Panc1 (cell line): ENCODE measurements at regions not wholly inside any gene's neighbourhood (a gene's known extent, or its start where the extent isn't known, plus 50 kb on each side); places are given as distances from the start of the nearest gene placed in this dataset.

Source experiments
- ATAC-seq: fragments of 200-7000 bp; cut with Tn5 transposase; 2 replicates; pipeline ENCODE4 v1.9.1; 2020; ENCODE audit warnings: mild to moderate bottlenecking, moderate library complexity
- BruUV-seq: library from RNA; stranded (reverse); fragments of 400-500 nt; replicated peaks from 2 replicates; lab custom pipeline; 2021; lab: Mats Ljungman, UMichigan
- CTCF ChIA-PET: fragments of 300-600 bp; sonication (Branson Sonifier 250); formaldehyde crosslinking; loops from one replicate; lab custom pipeline; 2022; ENCODE audit warnings: antibody characterized with exemption; lab: Charles Lee
- POLR2A ChIA-PET: fragments of 300-600 bp; sonication (Branson Sonifier 250); formaldehyde crosslinking; loops from one replicate; lab custom pipeline; 2022; ENCODE audit warnings: antibody characterized with exemption; lab: Charles Lee
- DNase-seq: peaks from one replicate; pipeline ENCODE4 v3.0.0-alpha.2; 2010; ENCODE audit warnings: low read depth, low spot score
- H3K27ac ChIP-seq: 2 replicates; pipeline ENCODE4 v1.5.1; 2011; ENCODE audit warnings: mild to moderate bottlenecking, low read length, inconsistent platforms
- H3K27me3 ChIP-seq: fragments of 200-500 bp; sonication (Bioruptor generic); 2 replicates; pipeline ENCODE4 v1.6.0; 2014; ENCODE audit warnings: low read length, inconsistent platforms; ENCODE audit not compliant: control insufficient read depth, insufficient read depth
- H3K36me3 ChIP-seq: fragments of 200-500 bp; sonication (Bioruptor generic); 2 replicates; pipeline ENCODE4 v1.5.1; 2014; ENCODE audit warnings: inconsistent platforms, mild to moderate bottlenecking, low read length, moderate library complexity; ENCODE audit not compliant: control insufficient read depth, insufficient read depth
- H3K4me1 ChIP-seq: 2 replicates; pipeline ENCODE4 v1.5.1; 2011; ENCODE audit warnings: inconsistent platforms, mild to moderate bottlenecking, low read length, moderate library complexity; ENCODE audit not compliant: control insufficient read depth, insufficient read depth
- H3K4me3 ChIP-seq, 2 experiments: 2 replicates each; pipeline ENCODE4 v1.5.1; 2011 to 2012; ENCODE audit warnings: low read depth in 2 of 2, low read length in 2 of 2, mild to moderate bottlenecking in 2 of 2, inconsistent platforms in 1 of 2, moderate library complexity in 1 of 2
- H3K9me3 ChIP-seq: fragments of 200-500 bp; sonication (Bioruptor generic); 2 replicates; pipeline ENCODE4 v1.5.1; 2014; ENCODE audit warnings: low read depth, mild to moderate bottlenecking, inconsistent platforms, low read length, moderate library complexity; ENCODE audit not compliant: control insufficient read depth, insufficient read depth
- CTCF ChIP-seq: fragments of 450-650 bp; IDR thresholded peaks from 2 replicates; pipeline ENCODE4 v1.5.1; 2017; ENCODE audit warnings: mild to moderate bottlenecking
- POLR2AphosphoS5 ChIP-seq: IDR thresholded peaks from 2 replicates; pipeline ENCODE4 v1.6.1; 2012; ENCODE audit warnings: mild to moderate bottlenecking, low read depth, low read length, moderate library complexity
- REST ChIP-seq, 2 experiments: IDR thresholded peaks; 2 replicates each; pipeline ENCODE4 v1.6.1; 2011 to 2012; ENCODE audit warnings: low read depth in 2 of 2, control low read depth in 1 of 2, low read length in 1 of 2, mild to moderate bottlenecking in 1 of 2, moderate library complexity in 1 of 2; ENCODE audit not compliant: insufficient read depth in 1 of 2
- SIN3A ChIP-seq: IDR thresholded peaks from 2 replicates; pipeline ENCODE4 v1.6.1; 2012; ENCODE audit warnings: low read depth, mild to moderate bottlenecking, low read length, moderate library complexity, borderline replicate concordance; ENCODE audit not compliant: insufficient read depth
- TCF7L2 ChIP-seq: IDR thresholded peaks from 2 replicates; pipeline ENCODE4 v1.6.1; 2011; ENCODE audit warnings: mild to moderate bottlenecking, low read depth, low read length, inconsistent platforms
- in situ Hi-C: cut with HindIII; loops from 2 replicates; pipeline ENCODE4 v1.10.0; 2016; ENCODE audit warnings: low sequenced_read_pairs, low pct_unique_long_range_greater_than_20kb
- intact Hi-C: fragments of 100-400 bp; cut with micrococcal nuclease; formaldehyde crosslinking; loops from one replicate; pipeline ENCODE4 v1.10.0; 2022; ENCODE audit not compliant: unreplicated experiment

GRCh38 chr11:104538313-104538712, 359.9 kb downstream of the CASP12 start:
- no peak for ATAC-seq
- no peaks in the 10 kb centered on the region for H3K36me3 ChIP-seq
- CTCF ChIA-PET, result no interaction called here
- TF ChIP-seq TCF7L2 (no peak), POLR2AphosphoS5 (no peak), SIN3A (no peak), REST (IDR thresholded peaks at IDR 0.05; ENCODE audit: insufficient read depth in 1 of 2, low read depth in 2 of 2, low read length in 1 of 2) (no peak), CTCF (no peak)
- intact Hi-C loops (no loop called here), in situ Hi-C loops (no loop called here)
- POLR2A ChIA-PET, result no interaction called here
- no peak for DNase-seq
- no peak overlapping the region for H3K4me3 ChIP-seq
- no peak overlapping the region for H3K27ac ChIP-seq
- no peaks in the 10 kb centered on the region for H3K27me3 ChIP-seq
- BruUV-seq, result no TSS peak
- H3K9me3 ChIP-seq, result no peaks in the 10 kb centered on the region
- no peaks in the 10 kb centered on the region for H3K4me1 ChIP-seq

GRCh38 chr11:104534278-104534677, 364.0 kb downstream of the CASP12 start:
- TF ChIP-seq SIN3A, result no peak
- no peak for TF ChIP-seq CTCF
- TF ChIP-seq REST (IDR thresholded peaks at IDR 0.05; ENCODE audit: insufficient read depth in 1 of 2, low read depth in 2 of 2, low read length in 1 of 2), result no peak
- no peak for TF ChIP-seq POLR2AphosphoS5
- no peak for TF ChIP-seq TCF7L2
- no peak overlapping the region for H3K4me3 ChIP-seq
- no peak for DNase-seq
- H3K4me1 ChIP-seq, result no peaks in the 10 kb centered on the region
- H3K27me3 ChIP-seq, result no peaks in the 10 kb centered on the region
- H3K27ac ChIP-seq, result no peak overlapping the region
- no peaks in the 10 kb centered on the region for H3K9me3 ChIP-seq
- no TSS peak for BruUV-seq
- in situ Hi-C loops, result no loop called here
- no peaks in the 10 kb centered on the region for H3K36me3 ChIP-seq
- POLR2A ChIA-PET, result interaction anchor here (0.6 kb wide), 1 partner anchor 9 kb away, joined by 3 read pairs; no protein-coding TSS in a partner anchor
- CTCF ChIA-PET, result no interaction called here
- intact Hi-C loops, result no loop called here
- no peak for ATAC-seq
